HG03097 (cell line): ENCODE measurements at regions not wholly inside any gene's neighbourhood (a gene's known extent, or its start where the extent isn't known, plus 50 kb on each side); places are given as distances from the start of the nearest gene placed in this dataset.

Experiments
- ATAC-seq: cut with Tn5 transposase; IDR thresholded peaks from one replicate; pipeline ENCODE4 v1.9.1; 2021; ENCODE audit not compliant: unreplicated experiment, low FRiP score

GRCh38 chr5:69039829-69040228, 54.0 kb upstream of the SLC30A5 start:
- no peak for ATAC-seq

- peak; percentile 8 for ATAC-seq
Observed at GRCh38 chr5:69042500-69042899, 51.3 kb upstream of the SLC30A5 start.

GRCh38 chr5:69042915-69043654, 50.7 kb upstream of the SLC30A5 start:
- peak; percentile 82 for ATAC-seq

- no peak for ATAC-seq
Observed at GRCh38 chr5:69043655-69043996, 50.2 kb upstream of the SLC30A5 start.
